ENCODE measurements at regions not wholly inside any gene's neighbourhood (a gene's known extent, or its start where the extent isn't known, plus 50 kb on each side); places are given as distances from the start of the nearest gene placed in this dataset.

- TF ChIP-seq SP1 (IDR thresholded peaks at IDR 0.05; ENCODE audit: low read depth, low read length) (no peak), NRF1 (IDR thresholded peaks at IDR 0.05; ENCODE audit: low read depth, low read length) (no peak), ATF3 (IDR thresholded peaks at IDR 0.05; ENCODE audit: insufficient read depth, low read depth, low read length) (no peak), BCL11A (IDR thresholded peaks at IDR 0.05; ENCODE audit: low read depth in 2 of 2, low read length in 2 of 2) (no peak), KDM4A (IDR thresholded peaks at IDR 0.05; ENCODE audit: low read depth, low read length, severe bottlenecking) (no peak)
Observed at GRCh38 chr12:59895166-59895775, 299.4 kb downstream of the SLC16A7 start (continued).
